ENCODE measurements at regions not wholly inside any gene's neighbourhood (a gene's known extent, or its start where the extent isn't known, plus 50 kb on each side); places are given as distances from the start of the nearest gene placed in this dataset.

DNA sequence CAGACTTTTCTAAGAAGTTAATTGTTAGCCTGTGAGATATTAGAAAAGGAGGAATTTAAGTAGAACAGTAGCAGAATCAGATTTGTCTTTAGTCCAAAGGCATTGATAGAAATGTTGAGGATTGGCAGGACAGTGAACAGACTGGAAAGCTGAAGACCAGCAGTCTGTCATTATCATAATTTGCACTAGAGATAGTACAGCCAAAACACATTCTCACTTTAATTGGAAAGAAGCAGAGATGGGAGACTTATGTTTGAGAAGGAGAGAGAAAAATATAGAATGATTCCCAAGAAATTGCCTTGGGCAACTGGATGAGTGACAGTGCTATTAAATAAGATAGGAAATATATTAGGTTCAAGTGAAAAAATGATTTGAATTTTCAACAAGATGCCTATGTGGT, 755.5 kb downstream of the SLITRK5 start:
- TF ChIP-seq TAF1 (conservative IDR thresholded peaks at IDR 0.05) = no peak
- TF ChIP-seq, protein P1, sequence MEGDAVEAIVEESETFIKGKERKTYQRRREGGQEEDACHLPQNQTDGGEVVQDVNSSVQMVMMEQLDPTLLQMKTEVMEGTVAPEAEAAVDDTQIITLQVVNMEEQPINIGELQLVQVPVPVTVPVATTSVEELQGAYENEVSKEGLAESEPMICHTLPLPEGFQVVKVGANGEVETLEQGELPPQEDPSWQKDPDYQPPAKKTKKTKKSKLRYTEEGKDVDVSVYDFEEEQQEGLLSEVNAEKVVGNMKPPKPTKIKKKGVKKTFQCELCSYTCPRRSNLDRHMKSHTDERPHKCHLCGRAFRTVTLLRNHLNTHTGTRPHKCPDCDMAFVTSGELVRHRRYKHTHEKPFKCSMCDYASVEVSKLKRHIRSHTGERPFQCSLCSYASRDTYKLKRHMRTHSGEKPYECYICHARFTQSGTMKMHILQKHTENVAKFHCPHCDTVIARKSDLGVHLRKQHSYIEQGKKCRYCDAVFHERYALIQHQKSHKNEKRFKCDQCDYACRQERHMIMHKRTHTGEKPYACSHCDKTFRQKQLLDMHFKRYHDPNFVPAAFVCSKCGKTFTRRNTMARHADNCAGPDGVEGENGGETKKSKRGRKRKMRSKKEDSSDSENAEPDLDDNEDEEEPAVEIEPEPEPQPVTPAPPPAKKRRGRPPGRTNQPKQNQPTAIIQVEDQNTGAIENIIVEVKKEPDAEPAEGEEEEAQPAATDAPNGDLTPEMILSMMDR (IDR thresholded peaks at IDR 0.05; ENCODE audit: low read depth, low read length, missing input control) = no peak
- TF ChIP-seq GABPA (IDR thresholded peaks at IDR 0.05 in 1 of 2, conservative IDR thresholded peaks at IDR 0.05 in 1 of 2) = no peak
- no peak for TF ChIP-seq YY1 (IDR thresholded peaks at IDR 0.05)
- no peak for TF ChIP-seq SP1 (IDR thresholded peaks at IDR 0.05)
- no peak for TF ChIP-seq FOXA1 (IDR thresholded peaks at IDR 0.05)
- TF ChIP-seq, protein P2, sequence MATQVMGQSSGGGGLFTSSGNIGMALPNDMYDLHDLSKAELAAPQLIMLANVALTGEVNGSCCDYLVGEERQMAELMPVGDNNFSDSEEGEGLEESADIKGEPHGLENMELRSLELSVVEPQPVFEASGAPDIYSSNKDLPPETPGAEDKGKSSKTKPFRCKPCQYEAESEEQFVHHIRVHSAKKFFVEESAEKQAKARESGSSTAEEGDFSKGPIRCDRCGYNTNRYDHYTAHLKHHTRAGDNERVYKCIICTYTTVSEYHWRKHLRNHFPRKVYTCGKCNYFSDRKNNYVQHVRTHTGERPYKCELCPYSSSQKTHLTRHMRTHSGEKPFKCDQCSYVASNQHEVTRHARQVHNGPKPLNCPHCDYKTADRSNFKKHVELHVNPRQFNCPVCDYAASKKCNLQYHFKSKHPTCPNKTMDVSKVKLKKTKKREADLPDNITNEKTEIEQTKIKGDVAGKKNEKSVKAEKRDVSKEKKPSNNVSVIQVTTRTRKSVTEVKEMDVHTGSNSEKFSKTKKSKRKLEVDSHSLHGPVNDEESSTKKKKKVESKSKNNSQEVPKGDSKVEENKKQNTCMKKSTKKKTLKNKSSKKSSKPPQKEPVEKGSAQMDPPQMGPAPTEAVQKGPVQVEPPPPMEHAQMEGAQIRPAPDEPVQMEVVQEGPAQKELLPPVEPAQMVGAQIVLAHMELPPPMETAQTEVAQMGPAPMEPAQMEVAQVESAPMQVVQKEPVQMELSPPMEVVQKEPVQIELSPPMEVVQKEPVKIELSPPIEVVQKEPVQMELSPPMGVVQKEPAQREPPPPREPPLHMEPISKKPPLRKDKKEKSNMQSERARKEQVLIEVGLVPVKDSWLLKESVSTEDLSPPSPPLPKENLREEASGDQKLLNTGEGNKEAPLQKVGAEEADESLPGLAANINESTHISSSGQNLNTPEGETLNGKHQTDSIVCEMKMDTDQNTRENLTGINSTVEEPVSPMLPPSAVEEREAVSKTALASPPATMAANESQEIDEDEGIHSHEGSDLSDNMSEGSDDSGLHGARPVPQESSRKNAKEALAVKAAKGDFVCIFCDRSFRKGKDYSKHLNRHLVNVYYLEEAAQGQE (IDR thresholded peaks at IDR 0.05) = no peak
- TF ChIP-seq RAD21 (IDR thresholded peaks at IDR 0.05) = no peak
- TF ChIP-seq, protein P3, sequence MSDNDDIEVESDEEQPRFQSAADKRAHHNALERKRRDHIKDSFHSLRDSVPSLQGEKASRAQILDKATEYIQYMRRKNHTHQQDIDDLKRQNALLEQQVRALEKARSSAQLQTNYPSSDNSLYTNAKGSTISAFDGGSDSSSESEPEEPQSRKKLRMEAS (IDR thresholded peaks at IDR 0.05) = no peak
- no peak for TF ChIP-seq EGR1 (IDR thresholded peaks at IDR 0.05; ENCODE audit: low read depth in 2 of 2)
- TF ChIP-seq JUND (IDR thresholded peaks at IDR 0.05) = no peak
- no peak for TF ChIP-seq RXRA (IDR thresholded peaks at IDR 0.05)
- no peak for TF ChIP-seq NR2F2 (IDR thresholded peaks at IDR 0.05)

Data from liver (tissue), 3 donors.